ENCODE measurements at regions not wholly inside any gene's neighbourhood (a gene's known extent, or its start where the extent isn't known, plus 50 kb on each side); places are given as distances from the start of the nearest gene placed in this dataset.

DNA sequence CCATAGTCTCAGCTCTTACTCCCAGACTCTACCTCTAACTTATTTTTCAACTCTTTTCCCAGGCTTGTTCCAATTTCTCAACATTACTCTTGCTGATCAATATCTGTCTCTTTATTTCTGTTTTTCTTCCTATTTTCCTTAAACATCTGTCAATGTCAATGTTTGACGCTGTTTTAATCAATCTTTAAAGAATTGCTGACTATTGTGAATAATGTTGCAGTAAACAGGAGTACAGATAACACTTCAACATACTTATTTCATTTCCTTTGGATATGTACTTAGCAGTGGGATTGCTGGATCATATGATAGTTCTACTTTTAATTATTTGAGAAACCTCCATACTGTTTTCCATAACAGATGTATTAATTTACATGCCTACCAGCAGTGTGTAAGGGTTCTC, 229.0 kb downstream of the TRIM36 start:
- peaks cover 16 to 26% of the 10 kb centered on the region in 2 donors for H3K9me3 Mint-ChIP-seq
- H3K36me3 Mint-ChIP-seq (ENCODE audit: insufficient read depth in 2 of 2), result peaks cover 0 to 2% of the 10 kb centered on the region in 2 donors
- no peak overlapping the region for H3K27ac Mint-ChIP-seq
- DNase-seq (no peak), ATAC-seq (replicated peaks in 1 of 2) (no peak)
- no peaks in the 10 kb centered on the region for H3K27me3 Mint-ChIP-seq (ENCODE audit: low read depth)
- no peaks in the 10 kb centered on the region for H3K4me1 Mint-ChIP-seq (ENCODE audit: low read depth)
- H3K4me3 Mint-ChIP-seq, result no peak overlapping the region

DNA sequence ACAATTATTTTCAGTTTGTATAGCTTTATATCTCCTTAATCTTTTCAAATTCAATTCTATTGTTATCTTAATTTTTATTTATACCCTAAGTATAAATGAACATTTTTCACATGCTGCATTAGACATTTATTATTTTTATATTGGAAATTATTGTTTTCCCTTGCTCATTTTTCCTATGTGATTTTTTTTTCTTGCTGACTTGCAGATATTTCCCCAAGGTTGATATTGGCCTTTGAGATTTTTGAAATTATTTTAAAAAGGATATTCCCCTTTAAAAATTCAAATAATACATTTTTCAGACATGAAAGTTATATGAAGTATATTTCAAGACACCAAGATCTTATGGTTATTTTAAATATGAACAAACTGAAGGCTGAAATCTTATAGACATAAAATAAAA, 234.2 kb downstream of the TRIM36 start:
- Mint-ChIP-seq H3K9me3 (peaks cover 9 to 13% of the 10 kb centered on the region in 2 donors), H3K4me1 (ENCODE audit: low read depth) (no peaks in the 10 kb centered on the region), H3K36me3 (ENCODE audit: insufficient read depth in 2 of 2) (no peaks in the 10 kb centered on the region), H3K27ac (no peak overlapping the region), H3K4me3 (no peak overlapping the region), H3K27me3 (ENCODE audit: low read depth) (no peaks in the 10 kb centered on the region)
- ATAC-seq (replicated peaks in 1 of 2) (no peak), DNase-seq (no peak)

DNA sequence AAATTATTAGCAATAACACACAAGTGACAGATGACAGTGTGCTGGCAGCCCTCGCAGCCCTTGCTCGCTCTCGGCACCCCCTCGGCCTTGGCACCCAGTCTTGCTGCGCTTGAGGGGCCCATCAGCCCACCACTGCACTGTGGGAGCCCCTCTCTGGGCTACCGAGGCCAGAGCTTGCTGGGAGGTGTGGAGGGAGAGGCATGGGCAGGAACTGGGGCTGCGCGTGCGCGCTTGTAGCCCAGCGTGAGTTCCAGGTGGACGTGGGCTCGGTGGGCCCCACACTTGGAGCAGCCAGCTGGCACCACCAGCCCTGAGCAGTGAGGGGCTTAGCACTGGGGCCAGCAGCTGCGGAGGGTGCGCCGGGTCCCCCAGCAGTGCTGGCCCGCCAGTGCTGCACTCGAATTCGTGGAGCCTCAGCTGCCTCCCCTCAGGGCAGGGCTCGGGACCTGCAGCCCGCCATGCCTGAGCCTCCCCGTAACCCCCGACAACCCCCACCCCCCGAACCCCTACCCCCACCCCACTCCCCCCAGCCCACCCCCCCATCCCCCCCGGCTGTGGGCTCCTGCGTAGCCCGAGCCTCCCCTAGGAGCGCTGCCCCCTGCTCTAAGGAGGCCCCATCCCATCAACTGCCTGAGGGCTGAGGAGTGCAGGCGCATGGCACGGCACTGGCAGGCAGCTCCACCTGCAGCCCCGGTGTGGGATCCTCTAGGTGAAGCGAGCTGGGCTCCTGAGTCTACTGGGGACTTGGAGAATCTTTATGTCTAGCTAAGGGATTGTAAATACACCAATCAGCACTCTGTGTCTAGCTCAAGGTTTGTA, 240.9 kb downstream of the TRIM36 start:
- H3K27me3 Mint-ChIP-seq (ENCODE audit: low read depth), result no peaks in the 10 kb centered on the region
- no peak overlapping the region for H3K27ac Mint-ChIP-seq
- DNase-seq (no peak), ATAC-seq (replicated peaks in 1 of 2) (no peak)
- H3K36me3 Mint-ChIP-seq (ENCODE audit: insufficient read depth in 2 of 2), result no peaks in the 10 kb centered on the region
- H3K9me3 Mint-ChIP-seq, result peaks cover 0 to 1% of the 10 kb centered on the region in 2 donors
- H3K4me1 Mint-ChIP-seq (ENCODE audit: low read depth), result no peaks in the 10 kb centered on the region
- no peak overlapping the region for H3K4me3 Mint-ChIP-seq

DNA sequence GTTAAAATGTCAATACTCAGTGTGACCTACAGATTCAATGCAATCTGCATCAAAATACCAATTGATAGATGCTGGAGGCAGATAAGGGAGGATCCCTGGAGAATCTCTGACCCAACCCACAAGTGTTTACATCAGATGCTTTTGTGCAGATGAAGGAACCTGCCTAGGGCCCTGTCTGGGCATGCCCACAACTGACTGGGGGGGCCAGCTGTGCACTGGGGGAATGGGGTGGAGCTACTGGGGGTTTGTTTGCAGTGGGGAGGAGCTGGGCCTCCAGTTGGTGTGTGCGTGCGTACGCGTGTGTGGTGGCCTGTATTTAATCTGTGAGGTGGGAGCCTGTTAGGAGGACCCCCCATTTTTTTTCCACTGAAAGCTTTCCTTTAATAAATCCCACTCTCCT, 244.9 kb downstream of the TRIM36 start:
- ATAC-seq (replicated peaks in 1 of 2), result no peak
- Mint-ChIP-seq H3K4me3 (no peak overlapping the region), H3K27me3 (ENCODE audit: low read depth) (no peaks in the 10 kb centered on the region), H3K4me1 (ENCODE audit: low read depth) (no peaks in the 10 kb centered on the region), H3K36me3 (ENCODE audit: insufficient read depth in 2 of 2) (no peaks in the 10 kb centered on the region), H3K9me3 (peaks cover 5 to 6% of the 10 kb centered on the region in 2 donors), H3K27ac (no peak overlapping the region)
- DNase-seq, result no peak

DNA sequence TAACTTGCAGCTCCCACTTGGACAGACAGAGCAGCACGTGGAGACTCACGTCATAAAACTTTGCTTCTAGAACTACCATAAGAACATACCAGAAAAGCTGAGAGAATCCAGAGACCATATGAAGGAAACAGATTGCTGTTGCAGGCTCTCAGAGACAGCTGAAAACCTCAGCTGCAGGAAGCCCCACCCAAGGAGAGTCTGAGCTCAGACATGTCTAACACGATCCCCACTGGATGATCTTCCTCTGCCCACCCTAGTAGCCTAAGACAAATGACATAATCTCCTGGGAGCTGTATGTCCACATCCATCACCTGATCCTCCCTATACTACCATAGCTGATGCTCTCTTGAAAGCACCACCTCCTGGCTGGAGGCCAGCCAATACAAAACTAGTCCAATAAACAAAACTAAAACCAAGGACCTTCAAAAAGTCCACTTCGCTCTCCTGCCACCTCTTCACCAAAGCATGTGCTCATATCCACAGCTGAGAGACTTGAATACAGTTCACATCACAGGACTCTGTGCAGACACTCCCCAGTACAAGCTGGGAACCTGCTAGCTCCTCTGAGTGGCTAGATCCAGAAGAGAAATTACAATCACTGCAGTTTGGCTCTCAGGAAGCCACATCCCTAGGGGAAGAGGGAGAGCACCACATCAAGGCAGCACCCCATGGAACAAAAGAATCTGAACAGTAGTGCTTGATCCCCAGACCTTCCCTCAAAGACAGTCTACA, 257.4 kb downstream of the TRIM36 start:
- H3K4me1 Mint-ChIP-seq (ENCODE audit: low read depth), result no peaks in the 10 kb centered on the region

DNA sequence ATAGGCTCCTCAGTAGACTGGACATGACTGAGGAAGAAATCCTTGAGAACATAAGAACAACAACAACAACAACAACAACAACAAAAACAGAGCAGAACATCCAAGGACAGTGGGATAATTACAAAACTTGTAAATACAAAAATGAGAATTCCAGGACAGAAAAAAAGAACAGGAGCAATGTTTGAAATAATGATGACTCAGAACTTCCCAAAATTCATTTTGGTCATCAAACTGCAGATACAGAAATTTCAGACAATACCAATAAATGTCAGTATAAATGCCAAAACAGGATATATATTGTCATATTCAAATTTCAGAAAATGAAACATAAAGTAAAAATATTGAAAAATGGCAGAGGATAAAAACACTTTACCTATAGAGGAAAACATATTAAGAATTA, 259.0 kb downstream of the TRIM36 start:
- H3K4me1 Mint-ChIP-seq (ENCODE audit: low read depth), result no peaks in the 10 kb centered on the region
- H3K27ac Mint-ChIP-seq, result no peak overlapping the region
- no peak for DNase-seq
- H3K27me3 Mint-ChIP-seq (ENCODE audit: low read depth), result no peaks in the 10 kb centered on the region
- peaks cover 10 to 12% of the 10 kb centered on the region in 2 donors for H3K9me3 Mint-ChIP-seq
- ATAC-seq (replicated peaks in 1 of 2), result no peak
- H3K36me3 Mint-ChIP-seq (ENCODE audit: insufficient read depth in 2 of 2), result no peaks in the 10 kb centered on the region
- no peak overlapping the region for H3K4me3 Mint-ChIP-seq

More for the DNA sequence above, 257.4 kb downstream of the TRIM36 start:
- no peak overlapping the region for H3K27ac Mint-ChIP-seq
- no peak overlapping the region for H3K4me3 Mint-ChIP-seq
- DNase-seq, result no peak
- H3K27me3 Mint-ChIP-seq (ENCODE audit: low read depth), result no peaks in the 10 kb centered on the region
- no peak for ATAC-seq (replicated peaks in 1 of 2)
- H3K9me3 Mint-ChIP-seq, result peaks cover 8 to 11% of the 10 kb centered on the region in 2 donors
- H3K36me3 Mint-ChIP-seq (ENCODE audit: insufficient read depth in 2 of 2), result no peaks in the 10 kb centered on the region

DNA sequence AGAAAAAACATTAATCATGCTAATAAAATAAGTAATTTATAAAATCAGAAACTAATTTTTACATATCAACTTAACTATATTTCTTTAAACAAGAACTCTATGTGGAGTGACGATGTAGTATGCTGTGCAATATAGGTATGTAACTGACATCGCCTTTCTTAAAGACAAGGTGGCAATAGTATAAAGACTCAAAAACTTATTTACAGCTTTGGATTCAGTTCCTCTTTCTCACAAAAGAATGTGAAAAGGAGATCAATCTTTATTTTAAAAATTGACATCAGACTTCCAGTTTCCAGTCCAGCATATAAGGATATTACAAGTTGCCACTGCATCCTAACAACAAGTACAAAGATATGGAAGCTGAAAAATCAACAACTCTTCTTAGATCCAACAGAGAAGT, 260.3 kb downstream of the TRIM36 start:
- no peaks in the 10 kb centered on the region for H3K27me3 Mint-ChIP-seq (ENCODE audit: low read depth)
- H3K36me3 Mint-ChIP-seq (ENCODE audit: insufficient read depth in 2 of 2), result no peaks in the 10 kb centered on the region
- no peak overlapping the region for H3K4me3 Mint-ChIP-seq
- H3K27ac Mint-ChIP-seq, result no peak overlapping the region
- ATAC-seq (replicated peaks in 1 of 2) (no peak), DNase-seq (no peak)
- H3K9me3 Mint-ChIP-seq, result peaks cover 10 to 12% of the 10 kb centered on the region in 2 donors
- H3K4me1 Mint-ChIP-seq (ENCODE audit: low read depth), result no peaks in the 10 kb centered on the region

DNA sequence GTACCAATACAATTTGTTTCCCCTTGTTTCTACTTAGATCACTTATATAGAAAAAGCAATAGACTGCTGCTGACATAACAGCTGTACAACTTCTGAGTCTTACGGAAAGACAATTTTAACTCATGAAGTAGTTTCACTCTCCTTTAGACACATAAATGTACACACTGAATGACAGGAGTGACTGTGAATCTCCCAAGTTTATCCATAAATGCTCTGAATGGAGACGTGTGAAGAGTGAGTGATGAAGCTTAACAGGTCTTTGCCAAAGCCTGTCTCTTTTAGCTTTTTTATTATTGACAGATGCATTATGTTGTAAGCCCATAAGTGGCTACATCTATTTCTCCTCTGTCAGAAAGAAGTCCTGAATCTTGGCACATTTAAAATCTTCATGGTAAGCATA, 265.9 kb downstream of the TRIM36 start:
- ATAC-seq (replicated peaks in 1 of 2) (no peak), DNase-seq (no peak)
- Mint-ChIP-seq H3K4me1 (ENCODE audit: low read depth) (no peaks in the 10 kb centered on the region), H3K4me3 (no peak overlapping the region), H3K9me3 (peaks cover 3 to 5% of the 10 kb centered on the region in 2 donors), H3K27me3 (ENCODE audit: low read depth) (no peaks in the 10 kb centered on the region), H3K27ac (no peak overlapping the region), H3K36me3 (ENCODE audit: insufficient read depth in 2 of 2) (no peaks in the 10 kb centered on the region)

DNA sequence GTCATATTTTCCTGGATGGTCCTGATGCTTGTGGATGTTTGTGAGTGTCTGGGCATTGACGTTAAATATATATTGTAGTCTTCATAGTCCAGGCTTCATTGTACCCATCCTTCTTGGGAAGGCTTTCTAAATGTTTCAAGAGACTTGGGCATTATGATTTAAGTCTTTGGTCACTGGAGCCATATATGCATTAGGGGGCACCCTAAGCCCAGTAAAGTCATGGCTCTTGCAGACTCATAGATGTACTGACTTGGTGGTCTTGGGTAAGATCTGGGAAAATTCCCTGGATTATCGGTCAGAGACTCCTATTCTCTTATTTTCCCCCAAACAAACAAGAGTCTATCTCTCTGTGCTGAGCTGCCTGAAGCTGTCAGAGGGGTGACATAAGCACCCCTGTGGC, 271.1 kb downstream of the TRIM36 start:
- H3K4me1 Mint-ChIP-seq (ENCODE audit: low read depth), result no peaks in the 10 kb centered on the region
- ATAC-seq (replicated peaks in 1 of 2) (no peak), DNase-seq (no peak)
- no peaks in the 10 kb centered on the region for H3K9me3 Mint-ChIP-seq
- no peaks in the 10 kb centered on the region for H3K36me3 Mint-ChIP-seq (ENCODE audit: insufficient read depth in 2 of 2)
- H3K27me3 Mint-ChIP-seq (ENCODE audit: low read depth), result no peaks in the 10 kb centered on the region
- no peak overlapping the region for H3K4me3 Mint-ChIP-seq
- H3K27ac Mint-ChIP-seq, result no peak overlapping the region

DNA sequence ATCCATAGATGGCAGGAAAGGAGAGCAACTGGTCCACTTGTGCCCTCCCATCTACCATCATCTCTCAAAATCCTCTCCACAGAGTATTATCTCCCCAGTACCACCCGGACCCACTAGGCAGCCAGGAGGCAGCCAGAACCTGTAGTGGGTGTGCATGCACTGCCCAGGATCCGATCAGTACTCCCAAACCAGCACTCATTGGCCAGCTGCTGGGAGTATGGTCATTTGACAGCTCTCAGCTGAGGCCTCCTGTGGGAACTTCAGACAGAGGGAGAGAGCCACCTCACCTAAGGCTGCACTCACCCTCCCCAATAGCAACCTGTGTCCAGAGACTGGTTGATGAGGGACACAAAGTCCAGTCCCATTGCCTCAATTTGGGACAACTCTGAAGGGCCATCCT, 286.0 kb downstream of the TRIM36 start:
- peaks cover 4 to 9% of the 10 kb centered on the region in 2 donors for H3K9me3 Mint-ChIP-seq
- no peak overlapping the region for H3K4me3 Mint-ChIP-seq
- no peak for ATAC-seq (replicated peaks in 1 of 2)
- no peaks in the 10 kb centered on the region for H3K36me3 Mint-ChIP-seq (ENCODE audit: insufficient read depth in 2 of 2)
- H3K4me1 Mint-ChIP-seq (ENCODE audit: low read depth), result no peaks in the 10 kb centered on the region
- no peak overlapping the region for H3K27ac Mint-ChIP-seq
- H3K27me3 Mint-ChIP-seq (ENCODE audit: low read depth), result no peaks in the 10 kb centered on the region
- no peak for DNase-seq

DNA sequence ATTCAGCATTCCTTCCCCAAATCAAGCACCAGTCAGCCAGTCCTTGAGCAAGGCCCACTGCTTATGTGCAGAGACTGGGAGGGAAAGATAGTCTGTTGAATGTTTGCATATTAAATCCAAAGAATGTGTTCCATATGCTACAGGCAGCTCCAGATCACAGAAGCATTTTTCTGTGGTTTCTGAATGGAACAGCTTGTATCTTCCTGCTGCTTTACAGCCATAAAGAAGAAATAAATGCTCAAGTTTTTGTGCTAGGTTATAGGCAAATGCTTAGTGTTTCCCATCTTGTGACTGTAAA, 310.3 kb downstream of the TRIM36 start:
- no peak overlapping the region for H3K4me3 Mint-ChIP-seq
- peaks cover 1 to 3% of the 10 kb centered on the region in 2 donors for H3K9me3 Mint-ChIP-seq
- DNase-seq (no peak), ATAC-seq (replicated peaks in 1 of 2) (no peak)
- H3K36me3 Mint-ChIP-seq (ENCODE audit: insufficient read depth in 2 of 2), result no peaks in the 10 kb centered on the region
- H3K27me3 Mint-ChIP-seq (ENCODE audit: low read depth), result no peaks in the 10 kb centered on the region
- no peak overlapping the region for H3K27ac Mint-ChIP-seq
- no peaks in the 10 kb centered on the region for H3K4me1 Mint-ChIP-seq (ENCODE audit: low read depth)

DNA sequence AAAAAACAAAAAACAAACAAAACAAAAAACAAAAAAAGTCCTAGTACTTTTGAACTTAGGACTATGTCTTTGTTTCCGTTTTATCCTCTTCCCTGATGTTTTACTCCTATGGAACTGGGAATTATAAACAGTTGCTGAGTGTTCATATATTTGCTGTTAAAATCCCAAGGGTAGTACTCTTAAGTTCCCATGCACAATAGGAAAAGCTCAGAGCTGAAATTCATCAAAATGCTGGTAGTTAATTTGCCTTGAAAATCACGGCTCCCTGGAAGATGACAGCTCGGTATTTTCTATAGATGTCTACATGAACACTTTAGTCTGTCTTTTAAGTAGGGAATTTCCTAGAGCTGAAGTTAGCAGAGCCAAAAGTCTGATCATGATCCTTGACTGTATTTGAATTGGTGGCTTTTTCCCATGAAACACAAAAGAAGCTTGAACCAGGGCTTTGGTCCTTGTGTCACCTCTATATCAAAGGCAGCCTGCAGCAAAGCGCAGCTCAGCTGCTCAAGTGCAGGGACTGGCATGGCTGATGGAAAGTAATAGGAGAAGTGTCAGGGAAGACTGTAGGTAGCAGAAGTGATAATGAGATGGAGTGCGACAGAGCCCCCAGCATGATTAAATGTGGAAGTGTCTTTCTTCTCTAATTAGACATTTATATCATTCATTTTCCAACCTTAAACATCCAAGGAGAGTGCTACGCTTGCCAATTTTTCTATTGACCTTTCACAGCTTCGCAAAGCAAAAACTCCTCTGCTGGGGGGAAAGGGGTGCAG, 310.9 kb downstream of the TRIM36 start:
- no peaks in the 10 kb centered on the region for H3K36me3 Mint-ChIP-seq (ENCODE audit: insufficient read depth in 2 of 2)
- H3K27me3 Mint-ChIP-seq (ENCODE audit: low read depth), result no peaks in the 10 kb centered on the region
- H3K4me1 Mint-ChIP-seq (ENCODE audit: low read depth), result no peaks in the 10 kb centered on the region
- DNase-seq (no peak), ATAC-seq (replicated peaks in 1 of 2) (no peak)
- H3K4me3 Mint-ChIP-seq, result no peak overlapping the region
- no peak overlapping the region for H3K27ac Mint-ChIP-seq
- peaks cover 1 to 3% of the 10 kb centered on the region in 2 donors for H3K9me3 Mint-ChIP-seq

DNA sequence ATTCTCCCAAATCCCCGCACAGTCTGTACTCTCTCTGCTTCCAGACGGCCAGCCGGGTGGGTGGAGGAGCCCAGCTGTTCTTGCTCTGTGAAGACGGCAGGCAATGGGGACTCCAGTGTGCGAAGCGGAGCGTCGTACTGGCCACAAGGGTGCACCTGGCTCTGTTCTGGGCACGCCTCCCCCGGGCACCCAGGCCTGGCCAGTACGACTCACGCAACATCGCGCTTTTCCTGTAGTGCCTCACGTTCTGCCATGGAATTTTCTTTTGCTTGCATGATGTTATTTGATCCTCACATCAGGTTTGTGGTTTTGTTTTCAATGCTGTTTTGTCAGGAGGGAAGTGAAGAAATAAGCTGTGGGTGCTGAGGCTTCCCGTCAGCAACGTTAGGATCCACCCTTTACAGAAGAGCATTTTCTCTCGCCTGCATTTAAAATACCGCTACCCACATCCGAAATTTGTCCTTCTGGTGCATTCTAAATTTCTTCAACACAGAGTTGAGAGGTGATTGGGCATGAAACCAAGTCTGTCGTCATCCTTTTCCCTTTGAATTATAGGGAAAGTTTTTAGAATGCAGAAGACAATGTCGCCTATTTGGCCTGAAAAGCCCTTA, 311.7 kb downstream of the TRIM36 start:
- ATAC-seq (replicated peaks in 1 of 2), result no peak
- Mint-ChIP-seq H3K4me1 (ENCODE audit: low read depth) (no peaks in the 10 kb centered on the region), H3K36me3 (ENCODE audit: insufficient read depth in 2 of 2) (no peaks in the 10 kb centered on the region), H3K9me3 (peaks cover 4 to 7% of the 10 kb centered on the region in 2 donors), H3K27me3 (ENCODE audit: low read depth) (no peaks in the 10 kb centered on the region), H3K27ac (no peak overlapping the region), H3K4me3 (no peak overlapping the region)
- no peak for DNase-seq
